Smooth muscle cell (in vitro differentiated cells): ENCODE measurements at regions not wholly inside any gene's neighbourhood (a gene's known extent, or its start where the extent isn't known, plus 50 kb on each side); places are given as distances from the start of the nearest gene placed in this dataset.

Experiments used
- DNase-seq: peaks from one replicate; lab custom pipeline; 2025; ENCODE audit not compliant: unreplicated experiment; lab: John Stamatoyannopoulos, UW
- H2AFZ ChIP-seq: fragments of 200-600 bp; sonication (generic); 2 replicates; pipeline ENCODE4 v1.6.0; 2016; ENCODE audit warnings: antibody characterized with exemption, low read depth, mild to moderate bottlenecking
- H3F3A ChIP-seq: fragments of 200-600 bp; sonication (generic); 2 replicates; pipeline ENCODE4 v1.6.0; 2017; ENCODE audit warnings: antibody characterized with exemption, low read depth
- H3K27ac ChIP-seq: fragments of 200-600 bp; sonication (generic); 2 replicates; pipeline ENCODE4 v1.5.1; 2016; ENCODE audit warnings: low read depth, mild to moderate bottlenecking
- H3K27me3 ChIP-seq: fragments of 200-600 bp; sonication (generic); 2 replicates; pipeline ENCODE4 v1.6.1; 2016; ENCODE audit warnings: low read depth, mild to moderate bottlenecking
- H3K36me3 ChIP-seq: fragments of 200-600 bp; sonication (generic); 2 replicates; pipeline ENCODE4 v1.5.1; 2016; ENCODE audit warnings: low read depth
- H3K4me1 ChIP-seq: fragments of 200-600 bp; sonication (generic); 2 replicates; pipeline ENCODE4 v1.5.1; 2016; ENCODE audit warnings: low read depth
- H3K4me2 ChIP-seq: fragments of 200-600 bp; sonication (generic); 2 replicates; pipeline ENCODE4 v1.6.0; 2016; ENCODE audit warnings: mild to moderate bottlenecking
- H3K4me3 ChIP-seq: fragments of 200-600 bp; sonication (generic); 2 replicates; pipeline ENCODE4 v1.5.1; 2016; ENCODE audit warnings: mild to moderate bottlenecking
- H3K79me2 ChIP-seq: fragments of 200-600 bp; sonication (generic); 2 replicates; pipeline ENCODE4 v1.6.0; 2016; ENCODE audit warnings: low read depth, mild to moderate bottlenecking
- H3K9ac ChIP-seq: fragments of 200-600 bp; sonication (generic); 2 replicates; pipeline ENCODE4 v1.6.0; 2016; ENCODE audit warnings: low read depth
- H3K9me3 ChIP-seq: fragments of 200-600 bp; sonication (generic); replicated peaks from 2 replicates; pipeline ENCODE4 v1.5.1; 2016; ENCODE audit warnings: low read depth
- H4K20me1 ChIP-seq: fragments of 200-600 bp; sonication (generic); 2 replicates; pipeline ENCODE4 v1.6.0; 2016; ENCODE audit warnings: low read depth
- WGBS: methylation state at CpG from one replicate; pipeline ENCODE4 v1.1.7; 2016; ENCODE audit warnings: low lambda C conversion rate; 5-methylcytosine and 5-hydroxymethylcytosine counted together
- TF ChIP-seq, protein P1 (sequence below): fragments of 200-600 bp; sonication (generic); IDR thresholded peaks from 2 replicates; pipeline ENCODE4 v1.5.1; 2017; ENCODE audit warnings: borderline replicate concordance, mild to moderate bottlenecking, antibody characterized with exemption; ENCODE audit not compliant: insufficient read depth, poor library complexity, severe bottlenecking

DNA sequence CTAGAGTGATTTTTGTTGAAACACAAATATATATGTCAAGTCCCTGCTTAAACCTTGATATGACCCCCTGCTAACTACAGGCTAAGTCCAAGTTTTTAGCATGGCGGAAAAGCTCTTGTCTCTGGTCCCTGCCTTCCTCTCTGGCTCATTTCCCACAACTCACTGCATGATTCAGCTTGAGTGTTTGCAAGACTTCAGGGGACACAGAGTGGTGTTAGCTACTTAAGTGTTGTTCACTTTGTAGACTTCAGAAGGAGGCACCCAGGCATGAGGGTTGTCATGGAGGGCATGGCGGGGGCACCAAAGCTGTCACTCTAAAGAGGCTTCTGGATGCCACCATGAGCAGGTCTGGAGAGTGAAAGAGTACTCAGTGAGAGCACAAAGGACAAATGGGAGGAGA, 362.4 kb upstream of the ACTBL2 start:
- no peak overlapping the region for H3K4me3 ChIP-seq
- H3K9me3 ChIP-seq: no peaks in the 10 kb centered on the region
- TF ChIP-seq, protein P1, sequence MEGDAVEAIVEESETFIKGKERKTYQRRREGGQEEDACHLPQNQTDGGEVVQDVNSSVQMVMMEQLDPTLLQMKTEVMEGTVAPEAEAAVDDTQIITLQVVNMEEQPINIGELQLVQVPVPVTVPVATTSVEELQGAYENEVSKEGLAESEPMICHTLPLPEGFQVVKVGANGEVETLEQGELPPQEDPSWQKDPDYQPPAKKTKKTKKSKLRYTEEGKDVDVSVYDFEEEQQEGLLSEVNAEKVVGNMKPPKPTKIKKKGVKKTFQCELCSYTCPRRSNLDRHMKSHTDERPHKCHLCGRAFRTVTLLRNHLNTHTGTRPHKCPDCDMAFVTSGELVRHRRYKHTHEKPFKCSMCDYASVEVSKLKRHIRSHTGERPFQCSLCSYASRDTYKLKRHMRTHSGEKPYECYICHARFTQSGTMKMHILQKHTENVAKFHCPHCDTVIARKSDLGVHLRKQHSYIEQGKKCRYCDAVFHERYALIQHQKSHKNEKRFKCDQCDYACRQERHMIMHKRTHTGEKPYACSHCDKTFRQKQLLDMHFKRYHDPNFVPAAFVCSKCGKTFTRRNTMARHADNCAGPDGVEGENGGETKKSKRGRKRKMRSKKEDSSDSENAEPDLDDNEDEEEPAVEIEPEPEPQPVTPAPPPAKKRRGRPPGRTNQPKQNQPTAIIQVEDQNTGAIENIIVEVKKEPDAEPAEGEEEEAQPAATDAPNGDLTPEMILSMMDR: no peak
- peaks cover 13% of the 10 kb centered on the region for H3K4me1 ChIP-seq
- no peaks in the 10 kb centered on the region for H3K27me3 ChIP-seq
- no peaks in the 10 kb centered on the region for H3K36me3 ChIP-seq
- H3F3A ChIP-seq: no peaks in the 10 kb centered on the region
- H3K79me2 ChIP-seq: no peaks in the 10 kb centered on the region
- H3K4me2 ChIP-seq: no peak overlapping the region
- WGBS: 94% methylated on average over 2 of the region's 2 CpGs
- no peak overlapping the region for H2AFZ ChIP-seq
- DNase-seq: no peak
- no peaks in the 10 kb centered on the region for H4K20me1 ChIP-seq
- H3K27ac ChIP-seq: no peak overlapping the region
- H3K9ac ChIP-seq: no peak overlapping the region

DNA sequence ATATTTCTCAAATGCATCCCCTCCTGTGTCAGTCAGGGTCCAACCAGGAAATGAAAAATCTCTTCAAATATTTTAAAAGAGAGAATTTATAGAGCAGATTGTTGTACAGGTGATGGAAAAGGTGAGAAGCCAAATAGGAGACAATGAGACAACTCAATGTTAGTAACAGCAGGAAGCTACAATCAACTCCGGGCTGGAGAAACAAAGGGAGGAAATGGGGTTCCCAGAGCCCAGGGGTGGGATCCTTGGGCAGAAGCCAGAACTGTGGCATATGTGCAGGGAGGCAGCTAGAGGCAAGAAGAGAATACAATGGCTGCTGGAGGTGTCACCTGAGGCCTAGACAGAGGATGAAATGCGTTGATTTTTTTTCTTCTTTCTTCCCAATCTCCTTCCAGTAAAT, 361.8 kb upstream of the ACTBL2 start:
- no peak for DNase-seq
- Histone ChIP-seq H3F3A (no peaks in the 10 kb centered on the region), H2AFZ (no peak overlapping the region), H3K27me3 (no peaks in the 10 kb centered on the region), H3K79me2 (no peaks in the 10 kb centered on the region), H3K36me3 (no peaks in the 10 kb centered on the region), H3K4me2 (no peak overlapping the region), H3K9me3 (no peaks in the 10 kb centered on the region), H3K9ac (no peak overlapping the region), H3K4me3 (no peak overlapping the region), H3K4me1 (peaks cover 13% of the 10 kb centered on the region), H4K20me1 (no peaks in the 10 kb centered on the region), H3K27ac (no peak overlapping the region)
- 97% methylated on average over 2 of the region's 2 CpGs for WGBS
- TF ChIP-seq, protein P1: no peak

DNA sequence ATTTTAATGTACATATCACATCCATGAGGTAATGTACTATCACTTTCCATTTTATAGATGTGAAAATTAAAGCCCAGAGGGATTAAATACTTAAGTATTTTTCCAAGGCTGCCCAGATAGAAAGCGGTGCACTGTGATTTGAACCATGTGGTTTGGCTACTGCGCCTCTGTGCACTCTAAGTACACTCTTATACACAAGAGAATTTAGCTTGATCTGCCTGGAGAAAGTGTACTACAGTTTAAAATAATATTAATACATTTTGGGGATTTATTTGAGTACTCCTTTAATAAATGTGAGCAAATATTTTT, 360.4 kb upstream of the ACTBL2 start:
- H4K20me1 ChIP-seq: no peaks in the 10 kb centered on the region
- H3K9ac ChIP-seq: no peak overlapping the region
- peak overlapping the region; percentile 71 for H3K27ac ChIP-seq
- WGBS: 70% methylated on average over 2 of the region's 2 CpGs
- H3K79me2 ChIP-seq: no peaks in the 10 kb centered on the region
- H3K27me3 ChIP-seq: no peaks in the 10 kb centered on the region
- no peak overlapping the region for H3K4me3 ChIP-seq
- TF ChIP-seq, protein P1: no peak
- H3K9me3 ChIP-seq: no peaks in the 10 kb centered on the region
- peaks cover 13% of the 10 kb centered on the region for H3K4me1 ChIP-seq
- H3F3A ChIP-seq: no peaks in the 10 kb centered on the region
- H2AFZ ChIP-seq: no peak overlapping the region
- no peak for DNase-seq
- H3K4me2 ChIP-seq: peak overlapping the region; percentile 71
- H3K36me3 ChIP-seq: no peaks in the 10 kb centered on the region

DNA sequence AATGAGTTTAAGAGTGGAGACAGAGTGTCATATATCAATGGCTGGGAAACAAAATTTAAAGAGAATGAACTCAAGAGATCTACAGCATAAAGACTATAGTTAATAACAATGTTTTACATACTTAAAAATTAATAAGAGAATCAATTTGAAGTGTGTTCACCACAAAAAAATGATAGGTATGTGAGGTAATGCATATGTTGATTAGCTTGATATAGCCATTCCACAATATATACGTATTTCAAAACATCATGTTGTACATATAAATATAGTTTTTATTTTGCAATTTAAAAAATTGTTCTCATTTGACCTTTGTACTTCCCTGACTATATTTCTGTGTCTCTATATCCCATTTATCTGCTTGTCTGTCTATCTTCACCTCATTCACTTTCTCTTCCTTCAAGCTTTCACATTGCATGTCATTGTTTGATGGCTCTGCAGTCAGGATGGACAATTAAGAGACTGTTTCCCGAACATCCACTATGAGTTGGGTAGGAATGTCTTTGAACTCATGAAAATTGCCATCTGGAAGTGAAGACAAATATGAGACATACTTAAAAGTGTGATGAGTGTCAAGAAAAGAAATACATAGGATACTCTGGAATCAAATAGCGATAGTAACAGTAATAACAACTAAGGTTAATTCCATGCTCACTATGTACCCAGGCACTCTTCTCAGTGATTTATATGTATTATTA, 359.9 kb upstream of the ACTBL2 start:
- peaks cover 13% of the 10 kb centered on the region for H3K4me1 ChIP-seq
- 81% methylated on average over 3 of the region's 3 CpGs for WGBS

More for the DNA sequence above, 359.9 kb upstream of the ACTBL2 start:
- Histone ChIP-seq H3F3A (no peaks in the 10 kb centered on the region), H3K9ac (no peak overlapping the region), H3K27ac (peak overlapping the region; percentile 71), H2AFZ (no peak overlapping the region), H3K4me3 (no peak overlapping the region), H3K9me3 (no peaks in the 10 kb centered on the region), H3K4me2 (peak overlapping the region; percentile 71), H3K36me3 (no peaks in the 10 kb centered on the region), H3K79me2 (no peaks in the 10 kb centered on the region), H4K20me1 (no peaks in the 10 kb centered on the region), H3K27me3 (no peaks in the 10 kb centered on the region)
- DNase-seq: no peak
- TF ChIP-seq, protein P1: no peak
